ENCODE measurements at regions not wholly inside any gene's neighbourhood (a gene's known extent, or its start where the extent isn't known, plus 50 kb on each side); places are given as distances from the start of the nearest gene placed in this dataset.

DNA sequence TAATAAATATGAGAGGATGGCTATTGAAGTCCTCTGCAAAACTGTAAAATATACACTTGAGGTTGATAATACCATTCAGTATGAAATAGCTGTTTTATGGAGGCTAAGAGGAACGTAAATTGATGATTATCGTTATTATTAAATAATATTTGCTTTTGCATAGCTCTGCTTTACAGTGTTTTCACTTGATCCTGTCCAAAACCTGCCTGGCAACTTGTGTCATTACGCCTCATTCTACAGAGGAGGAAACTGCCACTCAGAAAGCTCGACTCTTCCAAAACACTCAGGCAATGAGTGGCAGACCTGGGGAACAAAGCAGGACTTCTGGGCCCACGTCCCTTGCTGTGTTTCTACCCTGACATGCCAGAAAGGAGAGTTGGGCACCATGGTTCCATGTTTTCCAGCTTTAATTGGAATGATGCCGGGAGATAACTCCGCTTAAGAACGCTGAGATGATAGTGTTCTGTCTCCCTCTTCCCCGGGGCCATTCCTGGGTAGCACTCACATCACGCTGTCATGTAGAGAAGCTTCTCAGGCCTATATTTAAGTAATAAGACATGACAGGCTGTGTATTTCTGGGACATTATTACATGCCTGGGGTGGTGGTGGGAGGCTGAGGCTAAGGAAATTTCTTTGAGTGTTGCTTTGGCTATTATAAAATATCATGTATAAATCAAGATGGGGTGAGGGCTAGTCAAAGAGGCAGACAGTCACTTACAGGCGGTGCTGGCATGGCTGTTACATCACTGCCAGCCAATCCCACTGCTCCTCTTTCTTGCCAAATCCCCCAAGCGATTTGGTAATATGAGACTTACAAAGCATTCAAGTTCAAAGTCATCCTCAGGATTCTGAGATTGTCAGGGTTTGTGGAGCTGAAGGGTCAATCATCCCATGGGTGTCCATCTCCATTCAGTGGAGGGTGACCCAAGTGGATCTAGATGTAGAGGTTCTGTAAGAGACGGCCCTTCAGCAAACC lies 501.7 kb downstream of the INSC start:
- DNase-seq (ENCODE audit: low spot score), result no peak

DNA sequence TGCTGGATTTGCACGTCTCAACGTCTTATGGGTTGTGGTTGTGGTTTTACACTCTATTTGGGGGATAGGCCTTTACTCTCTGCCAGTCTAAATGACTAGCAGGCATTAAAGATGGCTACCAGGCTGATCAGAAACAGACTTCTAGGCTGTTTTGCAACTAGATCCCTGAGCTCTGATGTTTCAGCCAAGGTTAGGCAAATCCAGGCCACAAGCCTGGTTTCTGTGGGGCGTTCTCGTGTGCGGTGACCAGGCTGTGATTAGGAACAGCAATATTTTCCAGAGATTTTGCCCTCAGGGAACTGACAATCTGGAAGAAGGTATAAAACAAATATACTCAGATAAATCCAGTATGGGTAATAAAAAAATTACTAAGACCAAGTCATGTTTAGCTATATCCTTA lies 502.4 kb downstream of the INSC start:
- DNase-seq (ENCODE audit: low spot score), result no peak

DNA sequence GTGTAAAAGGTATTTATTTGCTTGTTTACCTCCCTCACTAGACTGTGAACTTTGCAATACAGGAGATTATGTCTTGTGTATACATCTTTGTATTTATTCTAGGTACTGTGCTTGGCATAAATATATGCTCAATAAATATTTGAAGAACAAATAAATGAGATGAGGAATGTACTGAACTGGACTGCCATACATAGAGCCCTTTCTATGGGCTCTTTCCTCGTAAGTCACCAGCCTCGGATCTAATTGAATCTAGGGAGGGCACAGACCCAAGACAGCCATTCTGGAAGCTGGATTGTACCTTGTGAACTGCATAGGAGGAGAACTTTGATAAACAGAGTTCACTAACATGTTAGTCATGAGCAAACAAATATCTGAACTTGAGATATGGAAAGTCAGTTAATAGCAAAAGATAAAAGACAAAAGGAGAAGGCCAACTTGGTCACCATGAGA lies 503.9 kb downstream of the INSC start:
- no peak for DNase-seq (ENCODE audit: low spot score)

DNA sequence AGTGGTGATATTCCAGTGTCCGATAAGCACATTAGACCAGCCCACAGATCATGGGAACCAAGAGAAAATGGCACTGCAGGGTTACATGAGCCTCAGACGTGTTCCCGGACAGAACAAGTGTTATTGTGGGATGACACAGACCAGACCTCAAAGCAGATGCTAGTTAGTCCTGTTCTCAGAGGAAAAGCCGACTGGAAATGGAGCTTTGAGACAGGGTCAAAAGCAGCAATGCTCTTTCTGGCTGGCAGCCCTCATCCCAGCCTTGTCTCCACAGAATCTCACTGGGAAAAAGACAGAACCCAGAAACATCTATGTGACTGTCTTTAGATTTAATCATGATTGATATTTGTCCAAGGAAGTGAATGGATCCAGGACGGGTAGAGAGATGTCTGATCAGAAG lies 506.8 kb downstream of the INSC start:
- DNase-seq (ENCODE audit: low spot score), result no peak

DNA sequence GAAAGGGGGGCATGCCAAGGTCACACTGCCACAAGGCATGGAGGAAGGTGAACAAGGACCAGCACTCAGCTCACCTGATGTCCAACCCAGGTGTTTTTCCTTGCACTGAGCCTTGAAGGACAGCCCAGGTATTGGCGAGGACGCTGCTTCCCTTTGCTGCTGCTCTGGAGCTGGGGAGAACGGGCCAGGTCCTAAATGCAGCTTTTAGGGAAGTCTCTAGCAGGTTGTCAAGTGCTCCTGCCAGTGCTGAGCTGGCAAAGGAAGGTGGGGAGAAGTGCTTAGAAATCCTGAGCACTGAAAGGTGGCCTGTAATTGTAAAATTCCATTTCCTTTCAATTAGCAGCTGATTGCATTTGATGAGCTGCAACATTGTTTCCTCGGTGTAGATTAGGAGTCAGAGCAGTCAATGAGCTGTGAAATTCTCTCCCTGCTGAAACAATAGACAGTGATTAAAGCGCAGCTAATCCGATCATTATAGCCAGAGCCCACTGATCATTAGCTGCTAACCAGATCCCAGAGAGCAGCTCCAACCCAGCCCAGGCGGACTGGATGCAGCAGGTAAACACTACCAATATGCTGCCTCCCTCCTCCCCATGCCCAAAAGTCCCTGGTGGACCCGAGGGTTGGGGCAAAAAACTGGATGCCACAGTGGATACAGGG lies 507.6 kb downstream of the INSC start:
- DNase-seq (ENCODE audit: low spot score), result no peak

DNA sequence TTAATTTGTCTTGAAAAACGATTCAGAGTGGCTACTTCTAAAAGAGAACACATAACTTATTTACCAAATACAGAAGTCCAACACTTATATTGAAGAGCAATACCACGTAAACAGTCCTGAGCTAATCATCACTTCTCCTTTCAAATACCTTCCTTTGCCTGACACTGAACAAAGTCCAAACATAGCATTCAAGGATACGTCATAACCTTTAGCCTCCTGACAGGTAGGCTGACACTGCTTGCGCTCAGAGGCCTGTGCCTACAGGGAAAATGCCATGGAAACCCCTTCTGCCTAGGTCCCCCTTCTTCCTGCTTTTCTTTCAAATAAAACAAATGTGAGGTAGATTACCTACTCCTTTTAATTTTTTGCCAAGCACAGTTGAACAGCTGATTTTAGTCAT lies 510.0 kb downstream of the INSC start:
- DNase-seq (ENCODE audit: low spot score), result no peak

DNA sequence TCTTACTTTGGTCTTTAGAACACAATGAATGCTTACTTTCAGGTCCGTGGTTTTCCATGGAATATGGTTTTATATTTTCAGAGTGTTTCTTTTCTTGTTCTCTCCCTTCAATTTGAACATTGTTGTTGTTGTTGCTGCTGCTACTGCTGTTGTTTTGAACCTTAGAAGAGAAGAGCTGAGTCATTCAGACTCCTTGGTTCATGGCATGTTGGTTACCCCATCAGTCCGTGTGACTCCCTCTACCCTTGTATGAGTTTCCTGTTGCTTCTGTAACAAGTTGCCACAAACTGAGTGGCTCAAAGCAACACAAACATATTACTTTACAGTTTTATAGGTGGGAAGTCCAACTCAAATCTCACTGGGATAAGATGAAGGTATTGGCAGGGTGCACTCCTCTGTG lies 511.0 kb downstream of the INSC start:
- DNase-seq (ENCODE audit: low spot score), result no peak

DNA sequence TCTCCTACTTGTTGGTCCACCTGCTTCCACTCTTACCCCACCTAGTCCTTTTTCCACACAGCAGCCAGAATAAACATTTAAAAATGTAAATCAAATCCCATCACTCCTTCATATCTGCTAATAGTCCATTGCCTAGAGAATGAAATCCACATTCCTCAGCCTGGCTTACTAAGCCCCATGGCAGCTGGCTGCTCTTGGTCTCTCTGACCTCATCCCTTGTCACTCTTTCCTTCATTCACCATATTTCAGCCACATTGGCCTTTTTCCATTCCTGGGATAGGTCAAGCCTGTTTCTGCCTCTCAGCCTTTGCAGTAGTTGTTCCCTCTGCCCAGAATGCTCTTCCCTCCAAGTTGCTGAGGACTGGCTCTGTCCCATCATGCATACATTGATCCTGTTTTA lies 512.8 kb downstream of the INSC start:
- DNase-seq (ENCODE audit: low spot score), result no peak

DNA sequence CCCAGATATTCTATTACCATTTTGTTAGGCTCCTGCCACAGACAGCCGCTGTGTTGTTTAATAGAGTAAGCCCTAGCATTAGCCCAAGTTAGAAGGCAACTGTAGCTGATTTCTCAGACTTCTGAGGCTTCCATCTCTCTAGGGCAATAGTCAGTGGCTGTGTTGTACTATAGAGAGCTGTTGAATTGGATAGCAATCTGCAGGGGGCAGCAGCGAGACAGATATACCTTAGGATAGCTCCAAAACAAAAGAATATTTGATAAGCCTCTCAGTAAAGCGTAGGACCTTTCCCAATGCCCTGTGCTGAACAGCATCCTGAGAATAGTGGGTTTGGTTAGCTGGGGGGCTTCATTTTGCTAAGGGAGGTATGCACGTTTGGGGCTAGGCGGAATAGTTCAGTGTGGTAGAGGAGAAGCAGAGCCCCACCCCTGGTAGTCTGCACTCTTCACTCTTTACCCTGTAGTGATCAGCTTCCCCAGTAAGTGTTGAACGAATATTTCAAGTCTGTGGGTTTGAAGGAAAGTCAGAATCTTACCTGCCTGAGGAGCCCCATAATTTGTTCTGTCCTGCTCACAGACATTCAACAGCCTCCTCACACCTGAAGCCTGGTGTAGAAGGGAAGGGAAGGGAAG lies 515.1 kb downstream of the INSC start:
- DNase-seq (ENCODE audit: low spot score), result no peak

DNA sequence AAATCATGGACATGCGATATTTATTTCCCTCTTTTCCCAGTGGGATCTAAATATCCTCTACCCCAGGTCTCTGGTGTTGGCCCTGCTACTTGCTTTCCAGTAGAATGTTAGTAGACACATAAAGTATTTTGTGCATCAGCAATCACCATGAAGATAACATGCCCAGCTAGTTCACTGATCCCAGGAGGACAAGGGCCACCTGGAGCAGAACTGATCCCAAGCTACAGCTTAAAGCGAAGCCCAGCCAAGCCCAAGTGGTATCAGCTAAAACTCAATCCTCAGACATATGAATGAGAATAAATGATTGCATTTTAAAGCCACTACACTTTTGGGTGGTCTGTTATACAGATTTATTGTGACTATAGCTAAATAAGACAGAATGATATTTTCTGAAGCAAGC lies 516.2 kb downstream of the INSC start:
- DNase-seq (ENCODE audit: low spot score), result no peak

DNA sequence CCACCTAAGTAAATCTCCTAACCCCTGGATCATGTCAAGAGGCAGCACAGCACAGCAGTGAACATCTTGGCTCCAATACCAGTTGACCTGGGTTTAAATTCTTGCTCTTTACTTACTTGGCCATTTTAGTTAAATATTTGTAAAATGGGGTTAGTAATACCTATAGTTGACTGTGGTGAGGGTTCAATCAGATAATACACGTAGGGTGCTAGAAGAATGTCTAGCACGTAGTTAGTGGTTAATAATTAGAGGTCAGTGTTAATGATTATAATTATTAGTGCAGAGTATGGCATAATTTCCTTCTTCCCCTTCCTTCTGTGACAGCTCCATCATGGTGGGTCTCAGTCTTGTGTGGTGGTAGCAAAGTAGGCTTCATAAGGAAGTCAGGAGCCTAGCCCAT lies 520.8 kb downstream of the INSC start:
- no peak for DNase-seq (ENCODE audit: low spot score)

DNA sequence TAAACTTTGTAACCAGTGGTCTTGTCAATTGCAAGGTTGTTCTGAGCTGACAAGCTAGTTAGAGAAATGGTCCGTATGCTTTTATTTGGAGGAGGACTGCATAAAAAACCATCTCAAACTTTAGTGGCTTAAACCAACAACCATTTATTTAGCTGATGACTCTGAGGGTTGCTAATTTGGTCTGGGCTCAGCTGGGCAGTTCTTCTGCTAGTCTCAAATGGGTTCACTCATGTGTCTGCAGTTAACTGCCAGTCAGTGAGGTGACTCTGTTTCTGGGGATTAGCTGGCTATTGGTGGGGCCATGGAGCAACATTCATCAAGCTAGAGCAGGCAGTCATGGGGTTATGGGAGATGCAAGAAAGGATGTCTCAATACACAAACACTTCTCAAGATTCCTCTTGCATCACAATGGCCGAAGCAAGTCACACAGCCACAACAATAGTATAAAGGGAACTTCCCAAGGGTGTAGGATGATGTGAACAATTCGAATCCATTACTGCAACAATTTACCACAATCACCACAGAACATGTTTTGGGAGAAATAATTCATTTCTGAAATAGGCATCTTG lies 521.9 kb downstream of the INSC start:
- DNase-seq (ENCODE audit: low spot score), result no peak

DNA sequence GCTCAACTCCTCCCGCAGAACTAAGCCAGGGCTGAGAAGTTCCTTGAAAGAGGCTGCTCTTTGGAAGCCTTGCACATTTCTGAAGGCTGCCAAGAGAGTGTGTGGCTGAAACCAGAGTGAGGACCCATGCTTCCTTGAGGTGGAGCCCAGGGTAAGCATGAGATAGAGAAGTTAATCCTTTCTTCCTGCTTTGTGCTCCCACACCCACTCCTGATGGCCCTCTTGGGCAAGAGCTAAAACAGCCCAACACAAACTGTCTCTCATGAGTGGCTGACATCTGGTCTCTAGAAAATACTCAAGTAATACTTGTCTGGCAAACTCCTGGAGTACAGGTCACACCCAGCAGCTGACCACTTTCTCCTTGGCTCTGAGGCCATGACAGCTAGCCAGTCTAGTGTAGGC lies 523.7 kb downstream of the INSC start:
- no peak for DNase-seq (ENCODE audit: low spot score)

DNA sequence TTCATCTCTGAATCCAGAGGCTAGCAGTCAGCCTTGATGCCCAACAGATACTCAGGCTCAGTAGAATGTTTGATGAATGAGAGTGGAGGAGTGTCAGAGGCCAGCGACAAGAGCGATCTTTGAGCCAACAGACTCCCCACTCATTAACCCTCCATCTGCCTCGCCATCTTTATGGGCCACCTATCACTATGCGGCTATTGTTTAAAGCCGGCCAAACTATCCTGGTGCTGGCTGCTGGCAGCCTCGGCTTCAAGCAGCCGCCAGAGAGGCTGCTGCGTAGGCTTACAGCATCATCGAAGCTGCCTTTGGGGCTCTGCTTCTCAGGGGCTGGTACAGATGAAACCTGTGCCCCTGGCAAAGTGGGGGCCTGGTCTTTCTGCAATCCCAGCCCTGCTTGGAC lies 525.6 kb downstream of the INSC start:
- no peak for DNase-seq (ENCODE audit: low spot score)

DNA sequence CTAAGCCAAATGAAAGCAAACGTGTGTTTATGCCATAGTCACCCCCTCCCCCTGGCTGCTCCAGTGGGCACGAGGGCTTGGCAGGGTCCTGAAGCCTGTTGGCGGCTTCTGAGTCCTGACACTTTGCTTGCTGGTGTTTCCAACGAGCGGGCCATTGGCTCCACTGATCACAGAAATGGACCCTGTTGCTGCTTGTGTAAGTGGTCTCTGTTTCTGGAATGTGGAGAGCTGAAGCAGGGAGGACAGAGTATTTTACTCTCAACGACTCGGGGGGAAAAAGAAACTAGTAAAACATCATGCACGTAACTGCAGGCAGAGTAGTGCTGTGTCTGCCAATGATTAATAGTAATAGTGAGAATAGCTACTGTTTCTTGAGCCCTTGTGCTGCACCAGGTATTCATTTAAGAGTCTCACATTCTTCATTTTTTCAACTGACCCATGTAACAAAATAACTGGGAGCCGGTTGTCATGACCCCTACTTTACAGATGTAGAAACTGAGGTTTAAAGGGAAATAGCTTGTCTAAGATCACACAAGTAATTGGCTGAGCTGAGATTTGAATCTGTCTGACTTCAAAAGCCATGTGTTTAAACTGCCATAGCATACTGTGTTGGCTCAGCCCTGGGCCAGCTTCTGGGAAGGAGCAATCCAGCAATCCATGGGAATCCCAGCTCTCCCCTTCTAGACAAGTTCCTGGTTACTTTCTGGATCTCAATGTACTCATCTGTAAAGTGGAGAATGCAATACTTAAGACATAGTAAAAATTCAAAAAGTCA lies 526.7 kb downstream of the INSC start:
- no peak for DNase-seq (ENCODE audit: low spot score)

DNA sequence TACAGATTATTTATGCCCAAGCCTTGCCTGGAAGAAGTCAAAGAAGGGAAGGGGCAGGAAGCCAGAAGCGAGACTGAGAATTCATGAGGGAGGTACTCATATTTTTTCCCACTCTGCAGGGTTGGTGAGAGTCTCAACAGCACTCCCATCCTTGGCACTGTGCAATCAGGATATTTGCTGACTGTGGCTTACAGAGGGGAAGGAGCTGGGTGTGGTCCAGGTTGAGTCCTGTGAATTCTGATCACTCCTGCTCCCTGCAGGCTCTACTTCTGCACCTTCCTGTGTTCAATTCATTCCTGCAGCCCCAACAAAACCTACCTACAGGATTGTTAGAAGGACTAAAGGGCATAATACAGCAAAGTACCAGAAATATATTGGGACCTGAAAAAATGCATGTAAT lies 530.5 kb downstream of the INSC start:
- no peak for DNase-seq (ENCODE audit: low spot score)

DNA sequence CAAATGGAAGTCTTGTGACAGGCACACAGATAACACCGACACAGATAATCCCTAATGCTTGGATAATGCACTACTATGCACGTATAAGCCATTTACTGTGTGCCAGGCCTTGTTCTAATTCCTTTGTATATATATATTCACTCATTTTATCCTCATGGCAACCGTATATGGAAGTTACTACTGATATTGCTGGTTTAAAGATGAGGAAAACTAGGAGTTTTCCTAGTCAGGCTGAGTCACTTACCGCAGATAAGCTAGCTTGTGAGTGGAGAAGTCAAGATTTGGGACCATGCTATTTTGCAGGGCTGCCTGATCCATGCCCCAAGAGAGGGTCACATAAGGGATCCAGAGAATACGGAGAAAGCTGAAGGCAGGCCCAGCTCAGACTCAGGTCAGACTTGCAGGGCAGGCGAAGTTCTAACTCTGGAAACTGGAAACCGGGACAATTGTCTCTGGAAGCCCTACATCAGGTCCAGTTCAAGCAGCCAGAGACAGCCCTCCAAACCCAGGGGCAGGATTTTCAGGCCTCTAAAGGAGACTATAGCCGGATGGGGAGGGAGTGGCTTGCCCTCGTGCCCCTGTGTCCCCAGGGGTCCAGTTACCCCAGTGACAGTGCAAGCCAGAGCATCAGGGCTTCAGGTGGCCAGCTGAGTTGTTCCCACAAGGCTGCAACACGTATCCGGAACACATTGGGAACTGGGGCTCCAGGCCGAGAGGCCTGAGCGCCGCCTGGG lies 534.8 kb downstream of the INSC start:
- DNase-seq (ENCODE audit: low spot score), result no peak

DNA sequence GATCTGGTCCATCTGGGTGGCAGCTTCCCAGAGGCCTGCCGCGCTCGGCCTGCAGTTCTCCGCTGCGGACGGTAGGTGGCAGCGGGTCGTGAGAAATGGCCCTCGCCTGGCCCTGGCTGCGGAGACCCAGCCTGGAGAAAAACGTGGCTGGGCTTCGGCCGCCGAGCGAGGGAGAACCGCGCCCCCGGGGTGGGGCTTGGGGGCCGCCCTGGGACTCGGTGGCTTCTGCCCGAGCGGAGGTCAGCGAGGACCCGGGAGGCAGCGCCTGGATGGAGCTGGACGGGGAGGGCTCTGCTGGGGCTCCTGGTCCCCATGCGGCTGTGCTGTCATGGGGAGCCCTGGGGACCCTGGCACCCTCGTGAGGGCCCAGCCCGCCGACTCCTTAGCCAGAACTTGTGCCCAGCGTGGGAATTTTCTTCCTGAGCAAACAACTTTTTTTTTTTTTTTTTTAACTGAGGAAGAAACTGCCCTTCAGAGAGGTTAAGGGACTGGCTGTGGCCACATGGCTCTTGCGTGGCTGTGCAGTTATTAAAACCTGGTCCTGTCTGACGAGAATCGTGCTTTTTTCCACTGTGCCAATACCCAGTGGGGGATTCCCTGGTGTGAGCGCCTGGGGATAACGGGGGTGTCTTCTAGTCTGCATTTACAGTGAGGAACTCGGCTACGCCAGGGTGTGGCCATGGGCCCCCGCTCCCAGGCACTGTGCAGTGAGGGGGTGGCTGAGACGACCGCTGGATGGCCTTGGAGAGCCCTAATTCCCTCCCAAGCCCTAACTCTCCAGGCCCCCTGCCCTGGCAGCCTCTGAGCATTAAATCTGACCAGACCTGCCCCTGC lies 535.6 kb downstream of the INSC start:
- peak; percentile 98 for DNase-seq (ENCODE audit: low spot score)

DNA sequence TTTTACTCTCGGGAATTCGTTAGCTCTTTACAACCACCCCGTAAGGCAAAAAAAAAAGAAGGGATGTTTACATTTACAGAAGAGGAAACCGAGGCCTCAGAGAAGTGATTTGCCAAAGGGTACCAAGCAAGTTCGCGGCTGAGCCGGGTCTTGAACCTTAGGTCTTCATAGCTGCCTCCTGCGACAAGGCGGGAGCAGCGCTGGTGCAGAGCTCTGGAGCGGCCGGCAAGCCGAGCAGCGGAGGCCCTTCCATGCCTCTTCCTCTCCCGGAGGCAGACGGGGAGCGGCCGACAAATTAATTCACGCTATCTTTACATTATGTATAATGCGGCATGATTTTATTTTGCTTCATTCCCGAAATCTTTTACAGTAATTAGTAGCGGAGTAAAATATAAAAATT lies 536.3 kb downstream of the INSC start:
- DNase-seq (ENCODE audit: low spot score), result no peak
